Stimulated activated naive CD8-positive, alpha-beta T cell treated with anti-CD3 and anti-CD28 coated beads, Interleukin-15, Interleukin-2, amounts not matched to agents 100 ng/mL and 50 ng/mL, for 24 hours (primary cell): ENCODE measurements at regions not wholly inside any gene's neighbourhood (a gene's known extent, or its start where the extent isn't known, plus 50 kb on each side); places are given as distances from the start of the nearest gene placed in this dataset.

Experiments
- H3K27ac Mint-ChIP-seq: one replicate; pipeline ENCODE4 v1.8.0; 2021; ENCODE audit warnings: mild to moderate bottlenecking, mixed read lengths
- H3K27me3 Mint-ChIP-seq: one replicate; pipeline ENCODE4 v1.8.0; 2021; ENCODE audit warnings: mixed read lengths
- H3K36me3 Mint-ChIP-seq: one replicate; pipeline ENCODE4 v1.8.0; 2021; ENCODE audit warnings: low read depth, mixed read lengths
- H3K4me1 Mint-ChIP-seq: one replicate; pipeline ENCODE4 v1.8.0; 2021; ENCODE audit warnings: low read depth, mixed read lengths
- H3K4me3 Mint-ChIP-seq: one replicate; pipeline ENCODE4 v1.8.0; 2021; ENCODE audit warnings: mild to moderate bottlenecking, mixed read lengths
- H3K9me3 Mint-ChIP-seq: one replicate; pipeline ENCODE4 v1.8.0; 2021; ENCODE audit warnings: mixed read lengths

- no peaks in the 10 kb centered on the region for H3K9me3 Mint-ChIP-seq
- no peak overlapping the region for H3K4me3 Mint-ChIP-seq
- no peaks in the 10 kb centered on the region for H3K4me1 Mint-ChIP-seq
- no peaks in the 10 kb centered on the region for H3K36me3 Mint-ChIP-seq
- H3K27ac Mint-ChIP-seq = no peak overlapping the region
- peaks cover 14% of the 10 kb centered on the region for H3K27me3 Mint-ChIP-seq
Measured at GRCh38 chr1:30606166-30606565, 117.2 kb downstream of the MATN1 start.

GRCh38 chr1:30605441-30605920 lies 117.9 kb downstream of the MATN1 start:
- Mint-ChIP-seq H3K4me3 (no peak overlapping the region), H3K27ac (no peak overlapping the region), H3K27me3 (peaks cover 14% of the 10 kb centered on the region), H3K4me1 (no peaks in the 10 kb centered on the region), H3K9me3 (no peaks in the 10 kb centered on the region), H3K36me3 (no peaks in the 10 kb centered on the region)

- Mint-ChIP-seq H3K27me3 (peaks cover 14% of the 10 kb centered on the region), H3K4me3 (no peak overlapping the region), H3K36me3 (no peaks in the 10 kb centered on the region), H3K9me3 (no peaks in the 10 kb centered on the region), H3K27ac (no peak overlapping the region), H3K4me1 (no peaks in the 10 kb centered on the region)
Measured at GRCh38 chr1:30604801-30605440, 118.5 kb downstream of the MATN1 start.

- no peak overlapping the region for H3K27ac Mint-ChIP-seq
- H3K4me3 Mint-ChIP-seq = no peak overlapping the region
- no peaks in the 10 kb centered on the region for H3K9me3 Mint-ChIP-seq
- peaks cover 10% of the 10 kb centered on the region for H3K27me3 Mint-ChIP-seq
- no peaks in the 10 kb centered on the region for H3K36me3 Mint-ChIP-seq
- H3K4me1 Mint-ChIP-seq = no peaks in the 10 kb centered on the region
Measured at GRCh38 chr1:30603081-30603858, 120.1 kb downstream of the MATN1 start.

GRCh38 chr1:30601316-30602085 lies 121.9 kb downstream of the MATN1 start:
- no peaks in the 10 kb centered on the region for H3K36me3 Mint-ChIP-seq
- no peak overlapping the region for H3K27ac Mint-ChIP-seq
- H3K4me3 Mint-ChIP-seq = no peak overlapping the region
- no peaks in the 10 kb centered on the region for H3K9me3 Mint-ChIP-seq
- no peaks in the 10 kb centered on the region for H3K4me1 Mint-ChIP-seq
- peaks cover 9% of the 10 kb centered on the region for H3K27me3 Mint-ChIP-seq

GRCh38 chr1:30600706-30601105 lies 122.7 kb downstream of the MATN1 start:
- no peak overlapping the region for H3K4me3 Mint-ChIP-seq
- H3K36me3 Mint-ChIP-seq = no peaks in the 10 kb centered on the region
- peaks cover 9% of the 10 kb centered on the region for H3K27me3 Mint-ChIP-seq
- no peaks in the 10 kb centered on the region for H3K9me3 Mint-ChIP-seq
- H3K4me1 Mint-ChIP-seq = no peaks in the 10 kb centered on the region
- no peak overlapping the region for H3K27ac Mint-ChIP-seq

GRCh38 chr1:30600258-30600657 lies 123.1 kb downstream of the MATN1 start:
- H3K27me3 Mint-ChIP-seq = peaks cover 9% of the 10 kb centered on the region
- H3K9me3 Mint-ChIP-seq = no peaks in the 10 kb centered on the region
- no peak overlapping the region for H3K27ac Mint-ChIP-seq
- H3K4me3 Mint-ChIP-seq = no peak overlapping the region
- H3K4me1 Mint-ChIP-seq = no peaks in the 10 kb centered on the region
- no peaks in the 10 kb centered on the region for H3K36me3 Mint-ChIP-seq

- Mint-ChIP-seq H3K36me3 (no peaks in the 10 kb centered on the region), H3K27me3 (peaks cover 11% of the 10 kb centered on the region), H3K4me1 (no peaks in the 10 kb centered on the region), H3K27ac (no peak overlapping the region), H3K4me3 (no peak overlapping the region), H3K9me3 (no peaks in the 10 kb centered on the region)
Measured at GRCh38 chr1:30599721-30600120, 123.7 kb downstream of the MATN1 start.

GRCh38 chr1:30598571-30599114 lies 124.7 kb downstream of the MATN1 start:
- Mint-ChIP-seq H3K36me3 (no peaks in the 10 kb centered on the region), H3K9me3 (no peaks in the 10 kb centered on the region), H3K4me3 (no peak overlapping the region), H3K27me3 (peaks cover 16% of the 10 kb centered on the region), H3K4me1 (no peaks in the 10 kb centered on the region), H3K27ac (no peak overlapping the region)

- H3K27me3 Mint-ChIP-seq = peaks cover 20% of the 10 kb centered on the region
- no peak overlapping the region for H3K27ac Mint-ChIP-seq
- H3K4me3 Mint-ChIP-seq = no peak overlapping the region
- H3K9me3 Mint-ChIP-seq = no peaks in the 10 kb centered on the region
- H3K4me1 Mint-ChIP-seq = no peaks in the 10 kb centered on the region
- H3K36me3 Mint-ChIP-seq = no peaks in the 10 kb centered on the region
Measured at GRCh38 chr1:30597711-30598110, 125.7 kb downstream of the MATN1 start.

- no peak overlapping the region for H3K27ac Mint-ChIP-seq
- H3K36me3 Mint-ChIP-seq = no peaks in the 10 kb centered on the region
- H3K4me3 Mint-ChIP-seq = no peak overlapping the region
- H3K4me1 Mint-ChIP-seq = no peaks in the 10 kb centered on the region
- no peaks in the 10 kb centered on the region for H3K9me3 Mint-ChIP-seq
- H3K27me3 Mint-ChIP-seq = peaks cover 22% of the 10 kb centered on the region
Measured at GRCh38 chr1:30596891-30597290, 126.5 kb downstream of the MATN1 start.

GRCh38 chr1:30596470-30596869 lies 126.9 kb downstream of the MATN1 start:
- Mint-ChIP-seq H3K9me3 (no peaks in the 10 kb centered on the region), H3K4me3 (no peak overlapping the region), H3K27ac (no peak overlapping the region), H3K36me3 (no peaks in the 10 kb centered on the region), H3K27me3 (peaks cover 26% of the 10 kb centered on the region), H3K4me1 (no peaks in the 10 kb centered on the region)

- Mint-ChIP-seq H3K4me1 (no peaks in the 10 kb centered on the region), H3K4me3 (no peak overlapping the region), H3K9me3 (peaks cover 3% of the 10 kb centered on the region), H3K27me3 (peaks cover 62% of the 10 kb centered on the region), H3K27ac (no peak overlapping the region), H3K36me3 (no peaks in the 10 kb centered on the region)
Measured at GRCh38 chr1:30589083-30589482, 134.3 kb downstream of the MATN1 start.

GRCh38 chr1:30588311-30589073 lies 134.9 kb downstream of the MATN1 start:
- Mint-ChIP-seq H3K4me3 (no peak overlapping the region), H3K27ac (no peak overlapping the region), H3K9me3 (peaks cover 5% of the 10 kb centered on the region), H3K4me1 (no peaks in the 10 kb centered on the region), H3K27me3 (peaks cover 56% of the 10 kb centered on the region), H3K36me3 (no peaks in the 10 kb centered on the region)
